NCI-H1092 (cell line): ENCODE measurements at regions not wholly inside any gene's neighbourhood (a gene's known extent, or its start where the extent isn't known, plus 50 kb on each side); places are given as distances from the start of the nearest gene placed in this dataset.

Experiments used
- DNase-seq: peaks from one replicate; lab custom pipeline; 2025; lab: John Stamatoyannopoulos, UW

- no peak for DNase-seq
Observed at GRCh38 chr14:22415605-22415959, 173.4 kb downstream of the DAD1 start.

DNA sequence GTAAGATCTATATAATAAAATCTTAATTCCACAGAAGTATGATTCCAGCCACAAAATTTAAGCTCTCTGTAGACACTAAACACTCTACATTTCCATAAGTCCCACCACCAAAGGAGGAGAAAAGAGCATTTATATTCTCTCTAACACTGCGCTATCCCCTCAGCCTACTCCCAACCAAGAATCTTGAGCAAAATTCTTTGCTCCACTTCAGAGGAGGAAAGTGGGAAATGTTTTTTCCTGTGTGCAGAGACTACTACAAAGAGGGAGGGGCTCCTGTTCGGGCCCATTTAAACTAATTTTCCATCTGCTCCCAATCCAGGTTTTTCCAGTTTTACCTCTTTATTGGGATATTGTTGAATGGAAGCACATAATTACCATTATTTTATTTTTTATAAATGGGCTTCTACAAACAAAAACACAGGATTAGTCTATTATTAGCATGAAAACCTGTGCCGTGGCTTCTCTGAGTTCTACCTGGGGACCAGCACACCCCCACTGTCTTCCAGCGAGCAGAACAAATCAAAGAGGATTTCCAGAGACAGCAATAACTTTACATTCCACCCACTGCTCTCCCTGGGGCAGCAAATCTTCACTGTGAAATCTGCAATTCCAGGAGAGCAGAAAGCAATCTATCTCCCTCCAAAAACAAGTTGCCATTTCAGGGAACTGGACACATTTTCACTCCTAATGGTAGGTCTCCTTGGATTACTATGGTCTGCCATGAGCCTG is 174.0 kb downstream of the DAD1 start:
- no peak for DNase-seq

DNA sequence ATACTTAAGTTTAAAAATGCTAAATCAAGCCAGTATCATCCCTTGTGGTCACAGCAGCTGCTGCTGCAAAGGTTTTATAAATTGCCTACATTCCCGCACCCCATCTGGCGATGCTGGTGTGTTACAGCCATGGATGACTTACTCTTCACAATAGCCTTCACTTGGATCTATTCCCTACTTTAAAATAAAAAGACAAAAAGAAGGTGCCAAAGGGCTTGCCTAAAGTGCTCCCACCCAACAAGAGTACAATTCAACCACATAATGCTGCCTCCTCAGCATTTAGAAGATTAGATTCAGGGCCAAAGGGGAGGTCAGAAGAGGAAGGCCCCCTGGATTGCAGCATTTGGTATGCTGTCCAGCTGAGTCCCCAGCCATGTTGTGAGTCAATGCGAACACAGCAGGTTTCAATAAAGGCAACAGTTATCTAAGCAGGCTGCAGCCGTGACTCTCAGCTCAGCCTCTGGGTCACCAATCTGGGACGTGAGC is 176.1 kb downstream of the DAD1 start:
- no peak for DNase-seq

DNA sequence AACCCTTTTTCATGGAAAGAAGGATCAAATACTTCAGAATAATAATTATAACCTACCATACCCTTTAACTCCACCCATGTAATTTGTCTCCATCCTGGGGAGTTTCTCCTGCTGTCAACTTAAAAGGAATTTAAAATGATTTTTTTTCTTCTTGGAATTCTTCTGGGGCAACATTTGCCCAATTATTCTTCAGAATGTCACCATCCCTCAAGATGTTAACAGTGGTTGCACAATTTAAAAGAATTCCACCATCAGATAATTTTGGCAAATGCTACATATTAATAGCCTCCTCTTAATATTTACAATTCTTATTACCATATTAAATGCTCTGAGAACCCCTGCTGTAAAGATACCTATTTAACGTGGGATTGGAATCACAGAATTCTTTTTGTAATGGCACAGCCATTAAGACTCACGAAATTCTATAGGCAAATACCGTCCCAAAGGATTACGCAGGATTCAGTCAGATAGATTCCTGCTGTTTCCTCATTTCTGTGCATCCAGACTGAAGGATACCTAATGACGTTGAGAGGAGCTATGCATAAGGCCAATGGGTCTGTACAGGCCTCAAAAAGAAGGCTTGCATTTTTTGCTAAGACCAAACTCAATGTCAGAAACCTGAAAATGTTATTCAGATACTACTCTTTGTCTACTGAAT is 177.5 kb downstream of the DAD1 start:
- DNase-seq, result no peak

DNA sequence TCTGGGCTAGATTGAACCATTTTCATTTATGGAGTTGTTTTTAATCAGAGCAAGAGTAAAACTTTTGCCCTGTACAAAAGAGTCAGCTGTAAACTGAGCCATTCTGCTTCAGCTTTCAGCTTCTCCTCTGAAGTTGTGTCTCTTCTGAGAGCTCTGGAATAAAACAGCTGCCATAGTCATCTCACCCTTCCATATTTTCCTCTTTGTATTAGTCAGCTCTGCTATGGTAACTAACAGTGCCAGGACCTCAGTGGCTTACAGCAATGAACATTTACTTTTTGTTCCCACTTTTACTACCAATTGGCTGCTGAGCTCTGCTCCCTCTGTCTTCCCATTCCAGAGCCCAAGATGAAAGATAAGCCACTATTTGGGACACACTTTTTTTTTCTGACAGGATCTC is 178.5 kb downstream of the DAD1 start:
- DNase-seq, result no peak

DNA sequence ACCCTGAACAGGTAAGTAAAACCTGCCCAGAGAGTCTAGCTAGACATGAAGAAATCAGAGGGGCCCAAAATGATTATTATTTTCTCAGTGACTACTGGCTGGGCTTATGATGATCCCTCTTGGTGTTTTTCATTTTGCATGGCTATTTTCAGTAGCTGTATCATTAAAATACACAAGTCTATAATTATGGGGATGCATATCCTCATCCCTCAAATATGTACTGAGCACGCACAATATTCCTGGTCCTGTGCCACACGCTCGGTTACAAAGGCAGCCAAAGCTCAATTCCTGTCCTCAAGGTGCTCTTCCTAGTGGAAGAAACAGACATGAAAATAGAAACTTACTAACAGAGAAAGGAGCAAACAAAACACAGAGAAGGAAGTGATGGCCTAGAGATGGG is 180.0 kb downstream of the DAD1 start:
- DNase-seq, result no peak

GRCh38 chr14:22408547-22408946 is 180.5 kb downstream of the DAD1 start:
- no peak for DNase-seq

DNA sequence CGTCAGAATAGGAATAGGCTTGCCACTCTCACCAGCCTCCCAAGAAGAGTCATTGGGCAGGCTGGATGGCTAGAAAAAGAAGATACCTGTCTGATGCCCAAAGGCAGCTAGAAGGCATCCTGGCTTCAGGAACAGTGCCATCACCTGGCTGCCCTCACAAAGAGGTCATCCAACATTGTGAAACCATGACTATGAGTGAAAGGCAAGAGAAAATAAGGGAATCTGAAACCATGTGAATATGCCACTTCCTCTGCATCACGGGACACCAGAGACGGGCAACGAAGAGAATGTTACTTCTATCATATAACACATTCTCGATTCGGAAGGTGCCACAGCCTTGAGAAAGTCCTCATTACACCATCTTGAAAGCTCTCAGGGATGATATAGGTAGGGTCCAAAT is 182.0 kb downstream of the DAD1 start:
- no peak for DNase-seq

DNA sequence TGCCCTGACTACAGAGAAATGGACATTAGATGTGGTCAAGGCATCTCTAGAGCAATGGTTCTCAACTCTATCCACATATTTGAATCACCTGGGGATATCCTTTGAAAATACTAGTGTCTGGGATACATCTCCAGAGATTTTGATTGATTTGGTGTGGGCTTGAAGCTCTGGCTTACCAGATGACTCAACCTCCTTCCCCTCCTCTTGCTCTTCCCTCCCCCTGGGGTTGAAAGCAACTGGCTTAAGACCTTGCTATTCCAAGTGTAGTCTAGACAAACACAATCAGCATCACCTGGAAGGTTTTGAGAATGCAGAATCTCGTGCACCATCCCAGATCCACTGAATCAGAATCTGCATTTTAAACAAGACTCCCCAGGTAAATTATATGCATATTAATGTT is 183.8 kb downstream of the DAD1 start:
- no peak for DNase-seq

GRCh38 chr14:22403296-22403695 is 185.7 kb downstream of the DAD1 start:
- no peak for DNase-seq

DNA sequence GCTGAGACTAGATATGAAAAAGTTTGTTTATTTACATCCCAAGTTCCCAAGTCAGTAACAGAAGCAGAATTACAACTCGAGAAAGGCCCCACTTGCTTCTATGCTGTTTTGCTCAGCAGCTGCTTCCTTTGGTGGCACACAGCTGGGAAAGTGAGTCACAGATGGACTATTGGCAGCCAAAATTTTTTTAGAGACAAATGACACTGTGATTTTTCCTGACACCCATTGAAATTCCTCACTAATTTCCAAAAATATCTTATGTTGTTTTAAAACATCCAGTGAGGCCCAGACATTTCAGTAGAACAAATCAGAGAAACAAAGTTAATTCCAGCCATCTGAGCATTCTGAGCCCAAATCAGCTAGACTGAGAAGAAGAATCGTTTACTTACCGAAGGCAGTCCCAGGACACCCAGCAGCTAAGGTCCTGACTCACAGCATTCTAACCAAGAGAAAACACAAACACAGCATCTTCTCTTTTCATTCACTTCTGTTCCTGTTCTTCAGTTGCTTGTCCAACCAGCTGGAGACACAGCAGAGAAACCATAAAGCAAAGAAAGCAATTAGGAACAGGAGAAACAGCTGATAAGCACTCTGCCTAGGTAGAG is 188.3 kb downstream of the DAD1 start:
- no peak for DNase-seq

- no peak for DNase-seq
Observed at GRCh38 chr14:22399776-22400175, 189.2 kb downstream of the DAD1 start.

GRCh38 chr14:22397221-22397737 is 191.7 kb downstream of the DAD1 start:
- no peak for DNase-seq

- no peak for DNase-seq
Observed at GRCh38 chr14:22395803-22396202, 193.2 kb downstream of the DAD1 start.

GRCh38 chr14:22394616-22395015 is 194.4 kb downstream of the DAD1 start:
- DNase-seq, result no peak

- no peak for DNase-seq
Observed at GRCh38 chr14:22393796-22394195, 195.2 kb downstream of the DAD1 start.

- peak; percentile 65 for DNase-seq
Observed at GRCh38 chr14:22391908-22392565, 197.0 kb downstream of the DAD1 start.

- no peak for DNase-seq
Observed at GRCh38 chr14:22390824-22391461, 198.1 kb downstream of the DAD1 start.

GRCh38 chr14:22390195-22390594 is 198.8 kb downstream of the DAD1 start:
- DNase-seq, result no peak

DNA sequence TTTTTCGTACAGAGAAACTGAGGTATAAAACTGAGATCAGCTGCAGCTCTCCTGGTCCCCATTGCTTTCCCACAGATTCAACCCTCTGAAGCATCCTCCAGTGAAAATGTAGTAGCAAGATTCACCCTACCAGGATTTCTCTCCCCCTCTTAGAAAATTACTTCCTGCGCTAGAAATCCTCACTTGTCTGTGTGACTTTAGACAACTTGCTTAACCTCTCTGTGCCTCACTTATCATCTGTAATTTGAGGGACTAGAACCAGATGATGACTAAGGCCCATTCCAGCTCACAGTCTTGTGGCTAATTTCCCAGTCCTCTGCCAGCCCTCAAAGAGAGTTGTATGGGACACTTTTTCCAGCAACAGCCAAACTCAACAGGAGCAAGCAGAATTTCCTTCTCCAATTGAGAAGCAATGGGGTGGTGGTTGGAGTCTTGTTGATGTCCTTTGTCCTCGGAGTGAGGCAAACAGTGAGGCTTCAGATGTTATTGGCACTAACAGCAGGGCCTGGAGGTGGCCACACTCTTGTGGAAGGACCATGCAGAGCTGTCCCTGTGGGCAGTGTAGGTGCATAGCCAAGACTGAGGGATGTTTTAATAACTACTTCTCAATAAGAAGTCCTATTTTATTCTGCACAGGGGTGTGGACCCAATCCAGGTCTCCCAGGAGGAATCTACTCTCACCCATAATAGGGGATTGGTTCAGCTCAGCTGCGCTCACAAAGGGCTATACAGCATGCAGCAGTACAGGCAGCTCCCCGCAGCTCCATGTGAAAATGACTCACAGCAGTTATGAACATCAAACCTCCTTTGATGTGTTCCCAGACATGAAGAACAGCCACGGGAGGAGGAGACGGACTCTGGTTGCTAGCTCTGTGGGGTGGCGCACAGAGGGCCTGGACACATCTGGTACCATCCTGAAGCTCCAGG is 200.1 kb downstream of the DAD1 start:
- DNase-seq, result no peak

DNA sequence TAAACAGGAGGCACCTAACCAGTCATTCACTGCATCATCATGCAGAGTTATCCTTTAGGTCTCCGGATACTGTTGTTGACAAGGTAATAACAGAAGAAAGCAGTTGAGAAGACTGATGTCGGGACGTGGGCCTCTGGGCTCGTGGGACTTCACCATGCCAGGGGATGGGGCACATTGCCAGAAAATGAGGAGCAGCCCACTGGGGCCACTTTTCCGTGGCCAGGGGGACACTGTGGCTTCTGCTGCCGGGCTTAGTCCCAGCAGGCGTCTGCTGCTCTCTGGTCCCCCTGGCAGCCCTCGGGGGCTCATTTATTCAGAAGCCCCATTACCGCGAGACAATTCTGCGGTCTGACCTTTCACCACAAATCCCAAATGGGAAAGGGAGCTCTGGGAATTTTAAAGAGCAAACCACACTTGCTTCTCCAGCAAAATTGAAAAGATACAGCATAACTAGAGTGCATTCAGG is 201.2 kb downstream of the DAD1 start:
- DNase-seq, result no peak
